ENCODE measurements at regions not wholly inside any gene's neighbourhood (a gene's known extent, or its start where the extent isn't known, plus 50 kb on each side); places are given as distances from the start of the nearest gene placed in this dataset.
"Not testable (repeated sequence)": the region's sequence is repeated elsewhere in the genome, so short reads cannot be mapped to it uniquely, and the experiment has no call there.

GRCh38 chr1:99539131-99539530 is 106.8 kb upstream of the PALMD start:
- no peak for DNase-seq

DNA sequence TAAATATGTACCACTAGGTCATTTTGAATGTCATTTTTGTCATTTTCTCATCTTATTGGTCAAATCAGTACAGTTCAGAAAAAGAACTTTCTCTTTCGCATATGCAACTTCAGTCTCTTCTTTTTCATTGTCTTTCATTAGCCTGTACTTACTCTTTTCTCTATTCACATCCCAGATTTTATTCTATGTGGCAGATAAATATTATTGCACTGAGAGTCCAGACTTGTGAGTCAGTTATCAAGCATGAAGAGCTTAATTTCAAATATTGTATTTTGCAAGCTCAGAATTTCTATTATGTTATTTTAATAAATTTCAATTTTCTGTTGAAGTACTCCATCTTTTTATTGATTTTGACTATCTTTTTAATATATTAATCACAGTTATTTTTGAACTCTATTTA is 105.2 kb upstream of the PALMD start:
- DNase-seq: no peak

DNA sequence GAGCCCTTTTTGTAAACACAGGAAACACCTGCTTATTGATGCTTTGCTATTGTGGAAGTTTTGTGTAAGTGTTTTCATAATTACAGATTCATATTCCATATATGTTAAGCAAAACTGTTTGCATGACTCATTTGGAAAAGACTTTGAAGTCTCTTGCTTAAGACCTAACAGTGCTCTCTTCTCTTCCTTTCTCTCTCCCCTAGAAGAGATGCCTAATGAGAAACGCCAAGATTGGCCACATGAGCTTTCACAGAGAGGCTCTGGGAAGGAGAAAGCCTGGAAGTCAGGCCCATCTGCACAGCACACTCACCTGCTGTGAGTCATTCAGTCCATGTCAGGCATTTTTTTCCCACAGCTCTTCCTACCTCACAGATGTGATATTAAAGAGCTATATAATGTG is 101.6 kb upstream of the PALMD start:
- DNase-seq: no peak

DNA sequence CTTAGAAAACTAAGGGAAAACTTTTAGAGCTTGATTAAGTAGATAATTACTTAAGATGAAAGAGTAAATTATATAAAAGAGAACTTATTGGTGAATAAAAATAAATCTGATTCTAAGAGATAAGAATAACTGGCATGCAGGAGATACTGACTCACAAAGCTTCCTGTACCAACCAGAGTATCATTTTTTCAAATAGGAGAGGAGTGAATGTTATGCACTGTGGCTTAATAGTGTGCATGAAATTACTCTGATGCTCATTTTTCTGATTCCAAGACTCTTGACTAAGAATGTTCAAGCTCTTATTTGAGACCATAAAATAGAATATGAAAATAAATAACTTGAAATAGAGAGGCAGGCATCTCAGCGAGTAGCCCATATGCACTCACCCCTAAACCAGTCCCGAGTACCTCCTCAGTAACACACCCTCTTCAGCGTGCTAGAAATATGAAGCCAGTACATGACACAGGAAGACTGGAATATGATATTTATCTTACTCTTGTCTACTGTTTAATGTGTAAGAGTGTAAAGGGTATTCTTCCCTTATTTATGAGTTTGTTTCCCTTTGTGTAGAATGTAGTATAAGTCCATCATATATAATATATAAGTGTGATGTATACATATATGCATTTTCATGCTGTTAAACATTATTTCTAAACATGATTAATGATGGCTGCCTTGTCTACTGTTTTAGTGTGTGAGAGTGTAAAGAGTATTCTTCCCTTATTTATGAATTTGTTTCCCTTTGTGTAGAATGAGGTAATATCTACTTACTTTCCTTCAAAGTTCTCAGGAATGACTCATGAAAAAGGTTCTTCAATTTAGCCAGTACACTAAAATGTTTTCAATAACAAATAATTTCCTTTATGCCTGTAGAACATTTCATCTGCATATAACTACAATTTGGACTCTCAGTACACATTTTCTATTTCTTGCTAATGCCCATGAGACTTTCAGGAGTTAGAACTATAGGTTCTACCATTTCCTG is 99.2 kb upstream of the PALMD start:
- no peak for DNase-seq

- no peak for DNase-seq
These were observed 96.8 kb upstream of the PALMD start for GRCh38 chr1:99548943-99549605.

- DNase-seq: no peak
These were observed 95.7 kb upstream of the PALMD start for GRCh38 chr1:99550198-99550597.

DNA sequence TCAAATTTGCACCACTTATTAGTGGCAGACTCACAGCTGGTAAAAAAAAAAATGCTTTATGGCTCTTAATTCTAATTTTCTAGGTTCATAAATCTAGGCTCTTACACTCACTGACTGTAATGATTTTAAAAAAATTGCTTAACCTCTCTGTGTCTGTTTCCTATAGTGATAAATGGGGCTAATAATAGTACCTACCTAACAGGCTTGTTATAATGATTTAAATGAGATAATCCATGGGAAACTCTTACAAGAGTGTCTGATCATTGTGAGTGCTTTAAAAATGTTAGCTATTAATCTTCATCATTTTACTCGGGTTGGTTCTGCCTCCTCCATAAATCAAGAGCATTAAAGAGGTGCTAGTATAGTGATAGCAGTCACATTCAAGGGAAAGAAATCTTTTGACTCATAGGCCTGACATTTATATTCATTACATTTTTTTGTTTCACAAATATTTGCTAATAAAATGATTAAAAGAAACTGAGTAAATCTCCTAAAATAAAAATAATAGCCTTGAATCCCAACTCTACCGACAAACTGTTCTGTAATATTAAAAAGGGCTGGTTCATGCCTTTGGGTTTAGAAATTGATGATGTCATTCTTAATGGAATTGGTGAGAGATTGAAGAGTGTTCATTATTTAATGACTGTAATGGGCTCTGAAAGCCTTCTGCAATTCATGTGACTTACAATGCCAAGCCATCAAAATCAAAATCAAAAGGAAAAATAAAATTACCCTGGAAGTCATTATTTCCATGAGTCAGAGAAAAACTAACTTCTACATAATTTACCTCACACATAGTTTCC is 93.9 kb upstream of the PALMD start:
- DNase-seq: no peak

- no peak for DNase-seq
These were observed 92.6 kb upstream of the PALMD start for GRCh38 chr1:99553301-99553700.

DNA sequence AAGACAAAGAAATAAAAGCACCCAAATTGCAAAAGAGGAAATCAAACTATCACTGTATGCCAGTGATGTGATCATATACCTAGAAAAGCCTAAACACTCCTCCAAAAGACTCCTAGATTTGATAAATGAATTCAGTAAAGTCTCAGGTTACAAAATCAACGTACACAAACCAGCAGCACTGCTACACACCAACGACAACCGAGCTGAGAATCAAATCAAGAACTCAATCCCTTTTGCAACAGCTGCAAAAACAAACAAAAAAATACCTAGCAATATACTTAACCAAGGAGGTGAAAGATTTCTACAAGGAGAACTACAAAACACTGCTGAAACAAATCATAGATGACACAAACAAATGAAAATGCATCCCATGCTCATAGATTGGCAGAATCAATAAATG is 92.1 kb upstream of the PALMD start:
- not testable (repeated sequence) for DNase-seq

DNA sequence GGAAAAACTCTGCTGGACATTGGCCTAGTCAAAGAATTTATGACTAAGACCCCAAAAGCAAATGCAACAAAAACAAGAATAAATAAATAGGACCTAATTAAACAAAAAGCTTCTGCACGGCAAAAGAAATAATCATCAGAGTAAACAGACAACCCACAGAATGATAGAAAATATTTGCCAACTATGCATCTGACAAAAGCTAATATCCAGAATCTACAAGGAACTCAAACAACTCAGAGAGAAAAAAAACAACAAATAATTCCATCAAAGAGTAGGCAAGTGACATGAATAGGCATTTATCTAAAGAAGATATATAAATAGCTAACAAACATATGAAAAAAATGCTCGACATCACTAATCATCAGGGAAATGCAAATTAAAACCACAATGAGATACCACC is 91.2 kb upstream of the PALMD start:
- DNase-seq: no peak

DNA sequence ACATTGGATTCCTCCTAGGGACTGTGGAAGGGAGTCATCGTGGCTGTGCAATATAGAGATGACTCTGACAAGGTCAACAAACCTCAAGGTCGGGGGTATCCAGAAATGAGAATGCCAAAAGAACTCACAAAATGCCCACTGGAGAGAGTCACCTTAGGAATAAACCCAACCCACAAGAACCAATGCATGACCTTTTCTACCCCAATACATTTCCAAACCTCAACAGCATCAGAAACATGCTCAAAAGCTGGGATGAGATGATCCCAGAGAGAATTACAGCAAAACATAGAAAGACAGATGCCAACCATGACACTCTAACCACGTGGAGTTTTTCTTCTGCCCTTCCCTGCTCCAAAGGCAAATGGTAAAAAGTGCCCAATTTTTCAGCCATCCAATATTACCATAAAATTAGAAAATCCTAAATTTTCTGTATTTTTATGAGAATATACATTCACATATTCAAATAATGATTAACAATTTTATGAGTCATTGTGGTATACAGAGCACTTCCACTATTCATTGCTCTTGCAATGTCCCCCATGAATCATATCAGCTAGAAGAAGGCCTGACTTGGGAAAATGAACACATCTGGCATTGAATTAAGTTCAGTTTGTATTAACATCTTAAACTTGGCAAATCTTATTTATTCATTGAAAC is 88.2 kb upstream of the PALMD start:
- DNase-seq: no peak

GRCh38 chr1:99559166-99559565 is 86.7 kb upstream of the PALMD start:
- DNase-seq: no peak

DNA sequence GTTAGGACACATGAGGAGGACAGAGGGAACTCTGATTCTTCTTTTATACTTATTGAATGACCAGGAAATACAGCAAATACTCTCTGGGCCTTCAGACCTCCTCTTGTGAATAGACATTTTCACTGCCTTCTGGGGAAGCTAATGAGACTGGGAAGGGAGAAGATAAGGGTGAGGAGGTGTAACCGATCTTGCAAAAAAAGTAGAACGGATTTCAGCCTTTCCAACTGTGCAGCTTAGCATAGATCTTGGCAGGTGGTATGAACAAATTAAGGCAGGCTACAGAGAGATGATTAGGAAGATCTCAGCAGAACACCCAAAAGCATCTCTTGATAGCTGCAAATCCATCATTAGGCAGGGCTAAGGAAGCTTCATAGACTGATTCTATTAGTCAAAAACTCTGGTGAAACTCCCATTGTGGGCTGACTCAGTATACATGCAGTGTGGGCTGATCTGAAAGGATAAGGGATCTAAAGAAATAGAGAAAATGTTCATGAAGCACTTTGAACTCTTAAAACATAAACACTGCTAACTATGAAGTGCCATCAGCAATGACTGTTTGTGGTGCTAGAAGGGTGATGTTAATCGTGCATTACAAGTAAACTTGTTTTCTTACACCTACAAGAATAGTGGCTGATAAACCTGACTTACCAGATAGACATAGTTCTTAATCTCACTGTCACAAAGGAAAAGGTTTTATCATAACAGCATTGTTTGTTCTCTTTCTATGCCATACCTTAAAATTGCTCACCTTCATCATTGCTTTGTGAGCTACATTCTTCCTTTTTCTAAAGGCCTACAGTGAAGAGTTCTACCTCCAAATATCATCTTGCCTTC is 85.5 kb upstream of the PALMD start:
- no peak for DNase-seq

DNA sequence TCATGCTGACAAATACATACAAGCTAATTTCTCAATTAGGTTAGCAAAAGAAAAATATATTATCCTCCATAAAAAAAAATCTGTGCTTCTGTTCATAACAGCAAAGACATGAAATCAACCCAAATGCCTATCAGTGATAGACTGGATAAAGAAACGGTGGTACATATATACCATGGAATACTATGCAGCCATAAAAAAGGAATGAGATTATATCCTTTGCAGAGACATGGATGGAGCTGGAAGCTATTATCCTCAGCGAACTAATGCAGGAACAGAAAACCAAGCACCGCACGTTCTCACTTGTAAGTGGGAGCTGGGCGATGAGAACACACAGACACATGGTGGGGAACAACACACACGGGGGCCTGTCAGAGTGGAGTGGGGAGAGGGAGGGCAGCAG is 84.0 kb upstream of the PALMD start:
- no peak for DNase-seq

DNA sequence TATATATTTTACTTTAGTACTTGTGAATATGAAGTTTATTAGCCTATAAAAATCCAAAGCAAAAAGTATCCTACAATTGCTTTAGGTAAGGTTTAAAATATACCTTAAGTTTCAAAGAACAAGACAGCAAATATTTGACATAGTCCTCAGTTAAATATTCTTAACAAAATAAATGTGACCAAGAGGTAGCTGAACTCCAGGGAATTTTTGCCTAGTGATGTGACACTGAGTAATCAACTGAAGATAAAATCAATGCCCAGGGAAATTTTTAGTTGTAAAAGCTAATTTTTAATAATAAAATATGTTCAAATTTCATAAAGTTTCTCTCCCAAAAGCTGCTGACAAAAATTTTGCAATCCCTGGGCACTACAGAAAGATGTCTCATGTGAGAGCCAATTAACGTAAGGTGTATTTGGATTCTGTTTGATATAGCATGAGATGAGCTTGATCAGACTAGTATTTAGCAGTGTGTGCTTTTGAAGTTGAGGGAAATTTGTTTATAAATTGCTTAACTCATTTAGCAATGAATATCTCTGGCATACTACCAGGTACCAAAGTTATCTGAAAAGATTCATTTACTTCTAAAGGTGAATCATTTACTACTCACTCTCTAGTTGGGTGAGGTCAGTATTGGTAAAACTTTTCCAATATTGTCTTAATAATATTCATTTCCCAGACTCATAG is 80.2 kb upstream of the PALMD start:
- DNase-seq: no peak

- no peak for DNase-seq
These were observed 79.5 kb upstream of the PALMD start for GRCh38 chr1:99566290-99567021.

- DNase-seq: no peak
These were observed 75.3 kb upstream of the PALMD start for GRCh38 chr1:99570486-99571089.

DNA sequence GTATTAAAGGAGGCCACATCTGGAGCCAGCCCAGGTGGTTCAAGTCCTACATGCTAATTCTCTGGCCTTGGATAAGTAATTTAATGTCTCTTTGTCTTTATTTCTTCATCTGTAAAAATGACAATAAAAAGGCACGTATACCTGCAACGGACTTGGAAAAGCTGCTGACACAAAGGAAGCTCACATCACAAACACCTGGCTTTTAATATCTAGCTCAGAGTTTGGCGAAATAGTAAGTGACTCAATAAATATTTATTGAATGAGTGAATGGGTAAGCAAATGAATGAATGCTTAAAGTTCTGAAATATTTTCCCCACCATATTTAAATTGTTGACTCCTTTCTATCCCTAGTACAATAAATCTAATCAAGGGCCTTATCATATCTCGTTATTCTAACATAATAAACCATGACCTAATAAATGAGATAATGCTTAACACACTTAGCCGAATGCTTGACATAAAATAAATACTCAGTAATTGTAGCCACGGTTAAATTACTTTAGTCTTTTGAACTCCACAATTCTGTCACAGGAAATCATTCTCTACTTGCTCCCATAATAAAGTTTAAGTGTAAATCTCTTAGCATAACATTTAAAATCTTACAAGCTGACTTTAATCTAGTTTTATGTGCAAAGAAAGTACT is 74.7 kb upstream of the PALMD start:
- DNase-seq: no peak

DNA sequence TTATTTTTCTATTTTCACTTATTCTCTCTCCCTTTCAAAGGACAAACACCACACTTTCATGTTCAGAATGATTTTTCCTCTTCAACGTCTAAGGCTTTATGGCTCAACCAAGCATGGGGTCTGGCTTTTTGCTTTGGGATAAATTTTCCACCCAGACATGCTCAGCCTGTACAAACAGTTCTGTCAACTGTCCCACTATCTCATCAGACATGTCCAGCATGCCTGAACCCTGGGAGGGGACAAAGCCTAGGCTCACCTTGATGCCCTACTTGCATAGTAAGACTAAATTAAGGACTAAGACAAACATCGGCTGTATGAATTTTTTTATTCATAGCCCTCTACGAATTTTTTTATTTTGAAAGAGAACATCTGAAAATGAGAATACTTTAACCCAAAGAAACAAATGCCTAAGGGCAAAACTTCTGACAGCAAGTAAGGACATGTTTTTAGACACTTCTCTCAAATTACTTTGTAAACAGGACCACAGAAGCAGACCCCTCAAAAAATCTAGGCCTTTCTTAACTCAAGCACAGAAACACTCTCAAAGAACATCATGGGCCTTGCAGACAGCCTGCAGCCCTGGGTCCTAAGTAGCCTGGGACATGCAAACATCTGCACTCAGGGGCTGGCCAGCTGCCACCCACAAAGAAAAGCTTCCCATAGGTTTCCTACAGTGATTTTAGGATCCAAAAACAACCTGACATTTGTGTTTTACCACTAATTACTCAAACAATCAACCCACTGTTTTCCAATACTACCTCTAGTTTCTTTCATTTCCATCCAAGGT is 72.3 kb upstream of the PALMD start:
- no peak for DNase-seq
